NB4 (cell line): ENCODE measurements at regions not wholly inside any gene's neighbourhood (a gene's known extent, or its start where the extent isn't known, plus 50 kb on each side); places are given as distances from the start of the nearest gene placed in this dataset.

ENCODE experiments used
- DNase-seq: peaks from one replicate; pipeline ENCODE4 v3.0.0; 2010; ENCODE audit warnings: low read depth
- H3K4me3 ChIP-seq: one replicate; pipeline ENCODE4 v1.5.1; 2011; ENCODE audit warnings: mild to moderate bottlenecking, low read depth, low read length, moderate library complexity
- CTCF ChIP-seq: IDR thresholded peaks from one replicate; pipeline ENCODE4 v1.5.1; 2012; ENCODE audit warnings: low read depth, low read length
- MYC ChIP-seq: IDR thresholded peaks from 2 replicates; pipeline ENCODE4 v1.6.1; 2011; ENCODE audit warnings: low read depth, low read length
- POLR2A ChIP-seq: IDR thresholded peaks from 2 replicates; pipeline ENCODE4 v1.6.1; 2011; ENCODE audit warnings: mild to moderate bottlenecking; ENCODE audit not compliant: insufficient read length; ENCODE audit errors: extremely low read depth
- TF ChIP-seq, protein P1 (sequence below): IDR thresholded peaks from 2 replicates; pipeline ENCODE4 v1.6.1; 2011; ENCODE audit warnings: low read depth, low read length

GRCh38 chr6:132228894-132229293, 172.4 kb downstream of the MOXD1 start:
- no peak for DNase-seq
- no peak for TF ChIP-seq POLR2A
- no peak for TF ChIP-seq MYC
- TF ChIP-seq, protein P1, sequence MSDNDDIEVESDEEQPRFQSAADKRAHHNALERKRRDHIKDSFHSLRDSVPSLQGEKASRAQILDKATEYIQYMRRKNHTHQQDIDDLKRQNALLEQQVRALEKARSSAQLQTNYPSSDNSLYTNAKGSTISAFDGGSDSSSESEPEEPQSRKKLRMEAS: no peak
- no peak for TF ChIP-seq CTCF
- H3K4me3 ChIP-seq: no peak overlapping the region

DNA sequence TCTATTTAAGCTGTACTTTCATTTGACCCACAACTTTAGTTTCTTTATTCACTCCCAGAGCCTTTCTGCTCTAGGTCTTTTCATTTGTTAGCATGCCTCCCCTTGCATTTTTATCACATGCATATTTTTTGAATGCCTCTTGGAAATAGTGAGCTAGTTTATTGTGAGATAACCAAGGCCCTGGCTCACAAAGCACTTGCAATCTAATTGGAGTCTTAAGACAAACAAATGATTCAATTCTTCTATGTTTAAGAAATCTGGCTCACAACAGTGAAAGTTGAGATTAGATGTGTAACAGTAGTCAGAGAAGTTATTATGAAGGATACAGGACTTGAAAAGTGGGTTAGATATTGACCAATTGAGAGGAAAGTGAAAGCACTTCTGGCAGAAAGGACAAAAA, 173.4 kb downstream of the MOXD1 start:
- H3K4me3 ChIP-seq: no peak overlapping the region
- TF ChIP-seq MYC (no peak), POLR2A (no peak), CTCF (no peak)
- TF ChIP-seq, protein P1: no peak
- DNase-seq: no peak

GRCh38 chr6:132224943-132225342, 176.3 kb downstream of the MOXD1 start:
- no peak for DNase-seq
- TF ChIP-seq MYC (no peak), POLR2A (no peak), CTCF (no peak)
- TF ChIP-seq, protein P1: no peak
- H3K4me3 ChIP-seq: no peak overlapping the region

DNA sequence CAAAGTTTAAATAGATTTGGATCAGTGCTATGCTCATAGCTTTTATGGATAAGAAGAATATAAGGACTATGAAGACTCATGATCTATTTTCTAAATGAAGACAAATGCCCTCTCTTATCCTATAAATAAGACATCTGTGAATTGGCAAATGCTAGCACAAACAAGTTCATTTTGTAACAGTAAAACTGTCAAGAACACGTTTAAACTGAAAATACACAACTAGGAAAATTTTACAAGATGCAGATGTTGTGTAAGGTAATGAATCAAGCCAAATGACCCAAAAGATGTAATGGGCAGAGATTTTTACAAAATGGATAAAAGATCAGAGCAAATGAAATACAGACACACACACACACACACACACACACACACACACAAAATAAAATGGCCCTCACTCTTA, 180.5 kb downstream of the MOXD1 start:
- TF ChIP-seq POLR2A: no peak
- H3K4me3 ChIP-seq: no peak overlapping the region
- no peak for DNase-seq

DNA sequence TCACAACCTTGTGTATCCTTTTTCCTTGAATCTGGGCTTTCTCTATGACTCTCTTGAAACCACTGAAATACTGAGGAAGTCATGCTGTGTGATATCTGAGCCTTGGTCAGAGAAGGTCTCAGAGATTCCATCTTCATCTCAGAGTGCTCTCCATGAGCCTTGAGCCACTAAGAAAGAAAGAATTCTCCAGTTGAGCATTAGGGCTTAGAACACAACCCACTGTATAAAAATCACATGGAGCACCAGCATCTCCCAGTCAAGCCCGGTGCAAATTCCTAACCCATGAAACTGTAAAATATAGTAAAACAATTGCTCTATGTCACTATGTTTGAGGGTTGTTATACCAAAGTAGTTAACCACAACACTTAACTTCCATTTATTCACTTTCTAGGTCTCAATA, 181.4 kb downstream of the MOXD1 start:
- no peak overlapping the region for H3K4me3 ChIP-seq
- TF ChIP-seq, protein P1: no peak
- TF ChIP-seq POLR2A (no peak), MYC (no peak), CTCF (no peak)
- DNase-seq: no peak

DNA sequence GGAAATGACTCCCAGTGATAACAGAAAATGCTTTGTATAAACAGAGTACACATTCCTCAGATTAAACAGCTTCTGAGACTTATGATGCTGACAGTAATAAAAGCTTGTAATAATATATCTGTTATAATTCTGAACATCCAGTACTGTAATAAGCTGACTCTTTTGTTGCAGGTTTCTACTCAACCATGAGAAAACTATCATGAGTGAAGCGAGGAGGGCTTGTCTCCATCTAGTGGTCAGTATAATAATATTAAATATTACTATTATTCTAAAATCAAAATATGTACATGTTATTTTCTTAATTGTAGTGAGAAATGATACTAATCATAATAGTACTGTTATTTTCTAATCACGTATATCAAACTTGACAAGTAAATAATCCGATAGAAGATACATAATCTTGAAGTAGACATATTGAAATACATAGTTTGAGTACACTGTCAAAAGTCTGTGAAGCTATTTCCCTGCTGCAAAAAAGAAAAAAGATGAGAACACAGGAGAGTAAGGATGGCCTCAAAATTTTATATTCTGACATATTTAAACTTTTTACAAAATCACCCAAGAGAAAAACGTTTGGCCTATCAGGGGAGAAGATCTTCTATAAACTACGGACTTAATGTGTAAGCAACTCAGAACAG, 183.1 kb downstream of the MOXD1 start:
- TF ChIP-seq POLR2A (no peak), CTCF (peak; percentile 12)
- peak; percentile 22 for DNase-seq
- no peak overlapping the region for H3K4me3 ChIP-seq
